ENCODE measurements at regions not wholly inside any gene's neighbourhood (a gene's known extent, or its start where the extent isn't known, plus 50 kb on each side); places are given as distances from the start of the nearest gene placed in this dataset.

DNA sequence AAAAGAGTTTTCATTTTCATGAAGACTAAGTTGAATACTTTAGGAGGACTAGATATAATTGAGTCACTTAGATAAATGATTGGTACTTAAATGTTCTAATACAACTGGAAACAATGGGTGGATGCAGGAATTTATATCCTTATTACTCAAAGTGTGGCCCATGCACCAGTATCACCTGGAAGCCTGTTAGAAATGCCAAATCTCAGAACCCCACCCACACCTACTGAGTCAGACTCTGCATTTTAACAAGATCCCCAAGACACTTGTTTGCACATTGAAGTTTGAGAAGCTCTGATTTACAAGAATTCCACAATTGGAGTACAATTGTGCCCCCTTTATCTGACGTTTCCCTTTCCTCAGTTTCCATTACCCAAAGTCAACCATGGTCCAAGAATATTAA lies 239.0 kb downstream of the AUH start:
- no peak for DNase-seq
- H3K4me3 ChIP-seq (ENCODE audit: low read depth in 2 of 2, low read length in 1 of 2), result no peak overlapping the region
- 33% methylated on average over 1 of the region's 1 CpG for WGBS (ENCODE audit: low lambda C conversion rate)
- H3K27ac ChIP-seq (ENCODE audit: low read depth in 2 of 2, low read length in 1 of 2), result no peak overlapping the region
- H3K36me3 ChIP-seq (replicated peaks in 1 of 2; ENCODE audit: control insufficient read depth in 1 of 2, insufficient read depth in 2 of 2, low read length in 1 of 2), result no peaks in the 10 kb centered on the region
- ChIA-PET CTCF (interaction anchor here (0.8 kb wide), 1 partner anchor 60 kb away, joined by 3 read pairs; no protein-coding TSS in a partner anchor), POLR2A (no interaction called here)
- H3K27me3 ChIP-seq (ENCODE audit: insufficient read depth), result no peaks in the 10 kb centered on the region
- H2AFZ ChIP-seq (ENCODE audit: low read depth), result no peak overlapping the region
- H3K9me2 ChIP-seq, result no peaks in the 10 kb centered on the region
- H3K79me2 ChIP-seq (ENCODE audit: insufficient read depth), result no peaks in the 10 kb centered on the region
- H3K9me3 ChIP-seq, result no peaks in the 10 kb centered on the region
- no peak overlapping the region for H3K9ac ChIP-seq
- no peak overlapping the region for H3K4me2 ChIP-seq
- TF ChIP-seq NRF1 (IDR thresholded peaks at IDR 0.05; ENCODE audit: low read depth, low read length) (no peak), EP300 (IDR thresholded peaks at IDR 0.05; ENCODE audit: borderline replicate concordance in 1 of 2, low read depth in 1 of 2, low read length in 1 of 2) (no peak), FOSL2 (IDR thresholded peaks at IDR 0.05; ENCODE audit: borderline replicate concordance, low read depth) (no peak), TCF12 (IDR thresholded peaks at IDR 0.05) (no peak), SIN3A (IDR thresholded peaks at IDR 0.05; ENCODE audit: borderline replicate concordance, low read depth, low read length) (no peak), FOXJ3 (CRISPR knock-in tag; IDR thresholded peaks at IDR 0.05) (no peak)
- TF ChIP-seq, protein P1, sequence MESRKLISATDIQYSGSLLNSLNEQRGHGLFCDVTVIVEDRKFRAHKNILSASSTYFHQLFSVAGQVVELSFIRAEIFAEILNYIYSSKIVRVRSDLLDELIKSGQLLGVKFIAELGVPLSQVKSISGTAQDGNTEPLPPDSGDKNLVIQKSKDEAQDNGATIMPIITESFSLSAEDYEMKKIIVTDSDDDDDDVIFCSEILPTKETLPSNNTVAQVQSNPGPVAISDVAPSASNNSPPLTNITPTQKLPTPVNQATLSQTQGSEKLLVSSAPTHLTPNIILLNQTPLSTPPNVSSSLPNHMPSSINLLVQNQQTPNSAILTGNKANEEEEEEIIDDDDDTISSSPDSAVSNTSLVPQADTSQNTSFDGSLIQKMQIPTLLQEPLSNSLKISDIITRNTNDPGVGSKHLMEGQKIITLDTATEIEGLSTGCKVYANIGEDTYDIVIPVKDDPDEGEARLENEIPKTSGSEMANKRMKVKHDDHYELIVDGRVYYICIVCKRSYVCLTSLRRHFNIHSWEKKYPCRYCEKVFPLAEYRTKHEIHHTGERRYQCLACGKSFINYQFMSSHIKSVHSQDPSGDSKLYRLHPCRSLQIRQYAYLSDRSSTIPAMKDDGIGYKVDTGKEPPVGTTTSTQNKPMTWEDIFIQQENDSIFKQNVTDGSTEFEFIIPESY (IDR thresholded peaks at IDR 0.05; ENCODE audit: borderline replicate concordance, low read depth), result no peak
- TF ChIP-seq, protein P2, sequence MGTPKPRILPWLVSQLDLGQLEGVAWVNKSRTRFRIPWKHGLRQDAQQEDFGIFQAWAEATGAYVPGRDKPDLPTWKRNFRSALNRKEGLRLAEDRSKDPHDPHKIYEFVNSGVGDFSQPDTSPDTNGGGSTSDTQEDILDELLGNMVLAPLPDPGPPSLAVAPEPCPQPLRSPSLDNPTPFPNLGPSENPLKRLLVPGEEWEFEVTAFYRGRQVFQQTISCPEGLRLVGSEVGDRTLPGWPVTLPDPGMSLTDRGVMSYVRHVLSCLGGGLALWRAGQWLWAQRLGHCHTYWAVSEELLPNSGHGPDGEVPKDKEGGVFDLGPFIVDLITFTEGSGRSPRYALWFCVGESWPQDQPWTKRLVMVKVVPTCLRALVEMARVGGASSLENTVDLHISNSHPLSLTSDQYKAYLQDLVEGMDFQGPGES (IDR thresholded peaks at IDR 0.05; ENCODE audit: low read depth, low read length), result no peak
- no peaks in the 10 kb centered on the region for H4K20me1 ChIP-seq (ENCODE audit: insufficient read depth)
- peaks cover 6% of the 10 kb centered on the region for H3F3A ChIP-seq (replicated peaks; ENCODE audit: insufficient read depth)
- H3K4me1 ChIP-seq (ENCODE audit: control insufficient read depth in 1 of 2, insufficient read depth in 2 of 2, low read depth in 1 of 2, low read length in 1 of 2), result peaks cover 0 to 6% of the 10 kb centered on the region in 2 experiments; a peak in 2 of 4 replicates

DNA sequence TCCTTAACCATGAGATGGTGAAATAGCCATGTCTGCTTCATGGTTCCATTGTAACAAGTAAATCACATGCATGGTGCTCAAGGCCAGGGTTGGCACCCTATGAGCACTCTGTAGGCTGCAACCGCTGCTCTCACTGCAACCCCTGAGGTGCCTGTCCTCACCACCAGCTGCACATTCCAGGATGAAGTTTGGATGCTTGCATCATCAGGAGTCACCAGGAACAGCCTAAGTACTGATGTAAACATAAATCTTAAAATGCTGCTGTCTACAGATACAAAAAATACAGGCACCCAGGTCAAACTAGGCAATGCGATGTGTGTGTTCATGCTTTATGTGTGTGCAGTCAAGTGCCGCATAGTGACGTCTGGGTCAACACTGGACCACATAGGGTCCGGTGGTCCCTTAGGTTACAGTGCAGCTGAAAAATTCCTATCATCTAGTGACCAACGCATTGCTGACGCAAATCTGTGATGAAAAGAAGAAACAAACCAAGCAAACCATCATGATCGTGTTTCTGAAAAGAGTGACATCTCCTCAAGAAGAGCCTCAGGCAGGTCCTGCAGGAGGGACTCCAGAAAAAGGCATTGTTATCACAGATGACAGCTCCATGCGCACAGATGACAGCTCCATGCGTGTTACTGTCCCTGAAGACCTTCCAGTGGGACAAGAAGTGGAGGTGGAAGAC lies 234.8 kb downstream of the AUH start:
- no peak overlapping the region for H3K4me2 ChIP-seq
- H3K79me2 ChIP-seq (ENCODE audit: insufficient read depth), result no peaks in the 10 kb centered on the region
- no peaks in the 10 kb centered on the region for H3K27me3 ChIP-seq (ENCODE audit: insufficient read depth)
- no peaks in the 10 kb centered on the region for H3K9me3 ChIP-seq
- no peaks in the 10 kb centered on the region for H3F3A ChIP-seq (replicated peaks; ENCODE audit: insufficient read depth)
- no peaks in the 10 kb centered on the region for H3K36me3 ChIP-seq (replicated peaks in 1 of 2; ENCODE audit: control insufficient read depth in 1 of 2, insufficient read depth in 2 of 2, low read length in 1 of 2)
- POLR2A ChIA-PET, result no interaction called here
- no peaks in the 10 kb centered on the region for H3K9me2 ChIP-seq
- no peak overlapping the region for H3K27ac ChIP-seq (ENCODE audit: low read depth in 2 of 2, low read length in 1 of 2)
- no peak overlapping the region for H3K9ac ChIP-seq
- DNase-seq, result no peak
- WGBS (ENCODE audit: low lambda C conversion rate), result 91% methylated on average over 10 of the region's 10 CpGs
- H3K4me3 ChIP-seq (ENCODE audit: low read depth in 2 of 2, low read length in 1 of 2), result no peak overlapping the region
- H3K4me1 ChIP-seq (ENCODE audit: control insufficient read depth in 1 of 2, insufficient read depth in 2 of 2, low read depth in 1 of 2, low read length in 1 of 2), result no peaks in the 10 kb centered on the region
- no peak overlapping the region for H2AFZ ChIP-seq (ENCODE audit: low read depth)
- CTCF ChIA-PET, result no interaction called here
- no peaks in the 10 kb centered on the region for H4K20me1 ChIP-seq (ENCODE audit: insufficient read depth)
- TF ChIP-seq EZH2phosphoT487 (IDR thresholded peaks at IDR 0.05; ENCODE audit: borderline replicate concordance, low read depth), result no peak
- TF ChIP-seq, protein P2 (IDR thresholded peaks at IDR 0.05; ENCODE audit: low read depth, low read length), result no peak
- TF ChIP-seq RXRA (IDR thresholded peaks at IDR 0.05; ENCODE audit: borderline replicate concordance, low read depth), result no peak
- TF ChIP-seq, protein P1 (IDR thresholded peaks at IDR 0.05; ENCODE audit: borderline replicate concordance, low read depth), result no peak
- no peak for TF ChIP-seq NRF1 (IDR thresholded peaks at IDR 0.05; ENCODE audit: low read depth, low read length)
- TF ChIP-seq YY1 (IDR thresholded peaks at IDR 0.05; ENCODE audit: low read depth), result no peak
- TF ChIP-seq, protein P3, sequence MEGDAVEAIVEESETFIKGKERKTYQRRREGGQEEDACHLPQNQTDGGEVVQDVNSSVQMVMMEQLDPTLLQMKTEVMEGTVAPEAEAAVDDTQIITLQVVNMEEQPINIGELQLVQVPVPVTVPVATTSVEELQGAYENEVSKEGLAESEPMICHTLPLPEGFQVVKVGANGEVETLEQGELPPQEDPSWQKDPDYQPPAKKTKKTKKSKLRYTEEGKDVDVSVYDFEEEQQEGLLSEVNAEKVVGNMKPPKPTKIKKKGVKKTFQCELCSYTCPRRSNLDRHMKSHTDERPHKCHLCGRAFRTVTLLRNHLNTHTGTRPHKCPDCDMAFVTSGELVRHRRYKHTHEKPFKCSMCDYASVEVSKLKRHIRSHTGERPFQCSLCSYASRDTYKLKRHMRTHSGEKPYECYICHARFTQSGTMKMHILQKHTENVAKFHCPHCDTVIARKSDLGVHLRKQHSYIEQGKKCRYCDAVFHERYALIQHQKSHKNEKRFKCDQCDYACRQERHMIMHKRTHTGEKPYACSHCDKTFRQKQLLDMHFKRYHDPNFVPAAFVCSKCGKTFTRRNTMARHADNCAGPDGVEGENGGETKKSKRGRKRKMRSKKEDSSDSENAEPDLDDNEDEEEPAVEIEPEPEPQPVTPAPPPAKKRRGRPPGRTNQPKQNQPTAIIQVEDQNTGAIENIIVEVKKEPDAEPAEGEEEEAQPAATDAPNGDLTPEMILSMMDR (IDR thresholded peaks at IDR 0.05), result no peak
- no peak for TF ChIP-seq NFIC (IDR thresholded peaks at IDR 0.05; ENCODE audit: borderline replicate concordance)
- TF ChIP-seq, protein P4, sequence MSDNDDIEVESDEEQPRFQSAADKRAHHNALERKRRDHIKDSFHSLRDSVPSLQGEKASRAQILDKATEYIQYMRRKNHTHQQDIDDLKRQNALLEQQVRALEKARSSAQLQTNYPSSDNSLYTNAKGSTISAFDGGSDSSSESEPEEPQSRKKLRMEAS (IDR thresholded peaks at IDR 0.05; ENCODE audit: low read depth), result no peak
- no peak for TF ChIP-seq RCOR1 (IDR thresholded peaks at IDR 0.05; ENCODE audit: low read length)
- no peak for TF ChIP-seq TEAD4 (IDR thresholded peaks at IDR 0.05; ENCODE audit: borderline replicate concordance, insufficient read depth)
